GM12878 (cell line): ENCODE measurements at regions not wholly inside any gene's neighbourhood (a gene's known extent, or its start where the extent isn't known, plus 50 kb on each side); places are given as distances from the start of the nearest gene placed in this dataset.

Experiments used
- ATAC-seq: fragments of 200-7000 bp; cut with Tn5 transposase; 3 replicates; pipeline ENCODE4 v1.9.1; 2020; ENCODE audit warnings: mild to moderate bottlenecking, moderate library complexity
- BruUV-seq: library from RNA; stranded (reverse); fragments of 400-500 nt; replicated peaks from 2 replicates; lab custom pipeline; 2021; lab: Mats Ljungman, UMichigan
- CTCF ChIA-PET: fragments of 300-600 bp; sonication (Branson Sonifier 250); formaldehyde crosslinking; extraction: SDS; loops from one replicate; lab custom pipeline; 2021; ENCODE audit warnings: inconsistent platforms; lab: Yijun Ruan, JAX
- POLR2A ChIA-PET: fragments of 350-600 bp; formaldehyde crosslinking; extraction: SDS; loops from one replicate; lab custom pipeline; 2021; ENCODE audit warnings: inconsistent platforms; lab: Charles Lee
- RAD21 ChIA-PET: fragments of 300-600 bp; sonication (Branson Sonifier 250); formaldehyde crosslinking; loops from one replicate; lab custom pipeline; 2023; ENCODE audit warnings: antibody characterized with exemption; ENCODE audit not compliant: unreplicated experiment; lab: Charles Lee
- SMC1A ChIA-PET: fragments of 300-600 bp; sonication (Branson Sonifier 250); formaldehyde crosslinking; loops from one replicate; lab custom pipeline; 2023; ENCODE audit not compliant: unreplicated experiment, uncharacterized antibody; lab: Charles Lee
- DNase-seq: peaks from one replicate; pipeline ENCODE4 v3.0.0-alpha.2; 2011; ENCODE audit warnings: low read depth, low spot score
- FAIRE-seq: peaks from 3 replicates; lab custom pipeline; 2011; peaks lifted over from hg19 to GRCh38; lab: Jason Lieb, UNC
- H2AFZ ChIP-seq: 2 replicates; pipeline ENCODE4 v1.6.0; 2011; ENCODE audit warnings: low read depth, low read length, control low read depth; ENCODE audit not compliant: control insufficient read depth
- H3K27ac ChIP-seq: 2 replicates; pipeline ENCODE4 v1.5.1; 2011; ENCODE audit warnings: control low read depth; ENCODE audit not compliant: control insufficient read depth, insufficient read depth
- H3K27me3 ChIP-seq, 2 experiments: replicated peaks in 1 of 2; 2 replicates each; pipeline versions ENCODE4 v1.6.0 to v1.6.1; 2011; ENCODE audit warnings: low read length in 1 of 2; ENCODE audit not compliant: control insufficient read depth in 2 of 2, insufficient read depth in 2 of 2
- H3K36me3 ChIP-seq, 2 experiments: 2 replicates each; pipeline ENCODE4 v1.5.1; 2011; ENCODE audit warnings: low read length in 1 of 2; ENCODE audit not compliant: control insufficient read depth in 2 of 2, insufficient read depth in 2 of 2
- H3K4me1 ChIP-seq: 2 replicates; pipeline ENCODE4 v1.6.1; 2011; ENCODE audit warnings: mild to moderate bottlenecking, low read length, moderate library complexity, mixed read lengths; ENCODE audit not compliant: control insufficient read depth, insufficient read depth
- H3K4me2 ChIP-seq: 2 replicates; pipeline ENCODE4 v1.6.0; 2011; ENCODE audit warnings: control low read depth; ENCODE audit not compliant: control insufficient read depth, insufficient read depth
- H3K4me3 ChIP-seq: fragments of 200-600 bp; sonication (generic); 2 replicates; pipeline ENCODE4 v1.5.1; 2016
- H3K79me2 ChIP-seq: 2 replicates; pipeline ENCODE4 v1.6.0; 2011; ENCODE audit warnings: low read length; ENCODE audit not compliant: control insufficient read depth, insufficient read depth
- H3K9ac ChIP-seq: 2 replicates; pipeline ENCODE4 v1.8.0; 2011; ENCODE audit warnings: low read length, control low read depth, mixed read lengths; ENCODE audit not compliant: control insufficient read depth, insufficient read depth
- H3K9me3 ChIP-seq: replicated peaks from 3 replicates; pipeline ENCODE4 v1.5.1; 2011; ENCODE audit warnings: mild to moderate bottlenecking, low read length; ENCODE audit not compliant: control insufficient read depth, insufficient read depth
- H4K20me1 ChIP-seq: 2 replicates; pipeline ENCODE4 v1.6.0; 2011; ENCODE audit not compliant: control insufficient read depth, insufficient read depth
- ATF7 ChIP-seq: fragments of 450-650 bp; IDR thresholded peaks from 2 replicates; pipeline ENCODE4 v1.6.1; 2016; ENCODE audit warnings: low read depth, mild to moderate bottlenecking
- BCL11A ChIP-seq: IDR thresholded peaks from 2 replicates; pipeline ENCODE4 v1.6.1; 2011; ENCODE audit warnings: low read depth, low read length
- CBX5 ChIP-seq: sonication (generic); IDR thresholded peaks from 2 replicates; pipeline ENCODE4 v1.6.1; 2016; ENCODE audit warnings: low read depth, moderate library complexity, mild to moderate bottlenecking, inconsistent platforms
- CHD4 ChIP-seq: fragments of 200-600 bp; sonication (generic); IDR thresholded peaks from 2 replicates; pipeline ENCODE4 v1.6.1; 2016; ENCODE audit warnings: mild to moderate bottlenecking
- JUNB ChIP-seq: IDR thresholded peaks from 2 replicates; pipeline ENCODE4 v1.6.1; 2016; ENCODE audit warnings: antibody characterized with exemption, mild to moderate bottlenecking
- LARP7 ChIP-seq: fragments of 450-650 bp; IDR thresholded peaks from 2 replicates; pipeline ENCODE4 v1.6.1; 2017; ENCODE audit warnings: mild to moderate bottlenecking
- MTA3 ChIP-seq: IDR thresholded peaks from 2 replicates; pipeline ENCODE4 v1.6.1; 2012; ENCODE audit warnings: low read length, inconsistent platforms, borderline replicate concordance
- NFXL1 ChIP-seq: fragments of 450-650 bp; IDR thresholded peaks from 2 replicates; pipeline ENCODE4 v1.6.1; 2017; ENCODE audit warnings: antibody characterized with exemption, mild to moderate bottlenecking, borderline replicate concordance
- NFYB ChIP-seq: IDR thresholded peaks from 2 replicates; pipeline ENCODE4 v1.6.1; 2011; ENCODE audit warnings: low read depth, mild to moderate bottlenecking, low read length, improper control_type of control experiment, moderate library complexity; ENCODE audit not compliant: insufficient read depth
- POLR2AphosphoS2 ChIP-seq: IDR thresholded peaks from 2 replicates; pipeline ENCODE4 v1.6.1; 2011; ENCODE audit warnings: low read depth, mild to moderate bottlenecking, low read length, improper control_type of control experiment, moderate library complexity
- RELA ChIP-seq: fragments of 450-650 bp; IDR thresholded peaks from 2 replicates; pipeline ENCODE4 v1.8.0; 2014; ENCODE audit warnings: borderline replicate concordance; ENCODE audit not compliant: partially characterized antibody
- SREBF1 ChIP-seq: IDR thresholded peaks from 2 replicates; pipeline ENCODE4 v1.6.1; 2012; ENCODE audit warnings: mild to moderate bottlenecking, low read length
- TCF7 ChIP-seq: IDR thresholded peaks from 2 replicates; pipeline ENCODE4 v1.6.1; 2014; ENCODE audit warnings: antibody characterized with exemption, borderline replicate concordance
- WGBS: methylation state at CpG from one replicate; pipeline ENCODE4 v1.1.6; 2016; ENCODE audit warnings: low lambda C conversion rate; ENCODE audit not compliant: insufficient replicate concordance, insufficient coverage; ENCODE audit errors: missing lambda C conversion rate; 5-methylcytosine and 5-hydroxymethylcytosine counted together
- in situ Hi-C: fragments of 300-500 bp; cut with MboI; formaldehyde crosslinking; loops from 9 replicates; pipeline ENCODE4 v1.14.3; 2018; ENCODE audit warnings: mixed read lengths
- intact Hi-C: fragments of 100-400 bp; cut with micrococcal nuclease; formaldehyde crosslinking; loops from one replicate; pipeline ENCODE4 v1.14.2; 2022; ENCODE audit not compliant: unreplicated experiment

- RAD21 ChIA-PET = no interaction called here
- BruUV-seq = no TSS peak
- 3% methylated on average over 2 of the region's 2 CpGs for WGBS
Observed at GRCh38 chr12:78275886-78276285, 445.2 kb downstream of the NAV3 start.

GRCh38 chr12:78278706-78279190, 448.1 kb downstream of the NAV3 start:
- TF ChIP-seq ATF7 = no peak
- no peak overlapping the region for H3K4me2 ChIP-seq
- no peak overlapping the region for H3K9ac ChIP-seq
- FAIRE-seq = no peak
- no peaks in the 10 kb centered on the region for H3K27me3 ChIP-seq
- POLR2A ChIA-PET = no interaction called here
- RAD21 ChIA-PET = no interaction called here
- ATAC-seq = no peak
- BruUV-seq = no TSS peak
- in situ Hi-C loops (no loop called here), intact Hi-C loops (no loop called here)
- DNase-seq = no peak
- H3K9me3 ChIP-seq = no peaks in the 10 kb centered on the region
- no peak overlapping the region for H3K4me3 ChIP-seq
- SMC1A ChIA-PET = no interaction called here
- no peak overlapping the region for H2AFZ ChIP-seq
- no peaks in the 10 kb centered on the region for H3K36me3 ChIP-seq
- CTCF ChIA-PET = no interaction called here
- no peak overlapping the region for H3K27ac ChIP-seq
- 20% methylated on average over 2 of the region's 2 CpGs for WGBS
- H3K4me1 ChIP-seq = no peaks in the 10 kb centered on the region
- no peaks in the 10 kb centered on the region for H3K79me2 ChIP-seq
- H4K20me1 ChIP-seq = no peaks in the 10 kb centered on the region

More at GRCh38 chr12:78275886-78276285, 445.2 kb downstream of the NAV3 start:
- H3K9ac ChIP-seq = no peak overlapping the region
- H4K20me1 ChIP-seq = no peaks in the 10 kb centered on the region
- ChIA-PET CTCF (no interaction called here), SMC1A (no interaction called here), POLR2A (no interaction called here)
- H3K4me3 ChIP-seq = no peak overlapping the region
- intact Hi-C loops (no loop called here), in situ Hi-C loops (no loop called here)
- no peaks in the 10 kb centered on the region for H3K4me1 ChIP-seq
- no peak for FAIRE-seq
- H3K27me3 ChIP-seq = no peaks in the 10 kb centered on the region
- H2AFZ ChIP-seq = no peak overlapping the region
- no peak for DNase-seq
- H3K27ac ChIP-seq = no peak overlapping the region
- no peaks in the 10 kb centered on the region for H3K36me3 ChIP-seq
- no peaks in the 10 kb centered on the region for H3K79me2 ChIP-seq
- TF ChIP-seq POLR2AphosphoS2 (no peak), NFXL1 (no peak), JUNB (no peak), TCF7 (no peak), MTA3 (no peak), RELA (no peak), NFYB (no peak), LARP7 (no peak), BCL11A (no peak), SREBF1 (no peak), CBX5 (no peak), CHD4 (no peak)
- ATAC-seq = no peak
- H3K9me3 ChIP-seq = no peaks in the 10 kb centered on the region
- no peak overlapping the region for H3K4me2 ChIP-seq
